Activated naive CD4-positive, alpha-beta T cell treated with anti-CD3 and anti-CD28 coated beads, Interleukin-2, amount 50 U/mL, for 16 hours (primary cell): ENCODE measurements at regions not wholly inside any gene's neighbourhood (a gene's known extent, or its start where the extent isn't known, plus 50 kb on each side); places are given as distances from the start of the nearest gene placed in this dataset.

Experiments used
- DNase-seq: peaks from one replicate; pipeline ENCODE4 v3.0.0-alpha.2; 2020

GRCh38 chr4:43993196-43993902 lies 455.3 kb downstream of the KCTD8 start:
- DNase-seq: no peak

GRCh38 chr4:43999669-44000068 lies 448.9 kb downstream of the KCTD8 start:
- no peak for DNase-seq

- no peak for DNase-seq
Observed at GRCh38 chr4:44002368-44002767, 446.2 kb downstream of the KCTD8 start.

- DNase-seq: no peak
Observed at GRCh38 chr4:44016570-44017421, 431.8 kb downstream of the KCTD8 start.

- DNase-seq: no peak
Observed at GRCh38 chr4:44017422-44017739, 431.2 kb downstream of the KCTD8 start.

- DNase-seq: no peak
Observed at GRCh38 chr4:44019721-44020120, 428.9 kb downstream of the KCTD8 start.

GRCh38 chr4:44025376-44026020 lies 423.1 kb downstream of the KCTD8 start:
- no peak for DNase-seq

GRCh38 chr4:44038811-44039210 lies 409.8 kb downstream of the KCTD8 start:
- no peak for DNase-seq

DNA sequence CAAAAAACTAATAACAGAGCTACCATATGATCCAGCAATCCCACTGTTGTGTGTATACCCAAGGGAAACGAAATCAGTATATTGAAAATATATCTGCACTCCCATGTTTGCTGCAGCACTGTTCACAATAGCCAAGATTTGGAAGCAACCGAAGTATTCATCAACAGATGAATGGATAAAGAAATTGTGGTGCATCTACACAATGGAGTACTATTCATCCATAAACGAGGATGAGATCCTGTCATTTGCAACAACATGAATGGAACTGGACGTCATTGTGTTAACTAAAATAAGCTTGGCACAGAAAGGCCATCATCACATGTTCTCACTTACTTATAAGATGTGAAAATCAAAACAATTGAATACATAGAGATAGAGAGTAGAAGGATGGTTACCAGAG lies 402.1 kb downstream of the KCTD8 start:
- DNase-seq: no peak

DNA sequence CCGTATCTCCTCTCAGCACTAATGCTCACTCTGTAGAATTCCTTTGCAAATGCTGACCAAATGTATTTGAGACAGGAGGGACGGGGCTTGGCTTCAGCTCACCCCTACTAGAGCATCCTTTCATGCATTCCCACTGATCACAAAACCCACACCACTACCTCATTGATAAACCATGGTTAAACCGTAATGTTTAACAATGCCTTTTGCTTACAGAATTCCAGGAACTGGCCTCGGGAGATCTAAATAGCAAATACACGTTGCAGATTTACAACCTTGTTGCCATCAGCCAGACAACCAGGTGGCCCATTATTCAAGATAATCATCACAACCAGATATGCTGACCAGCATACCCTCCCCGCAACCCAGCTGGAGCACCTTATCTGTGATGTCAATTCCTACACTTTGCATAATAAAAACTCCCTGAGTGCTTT lies 391.9 kb downstream of the KCTD8 start:
- no peak for DNase-seq

- DNase-seq: no peak
Observed at GRCh38 chr4:44070843-44071242, 377.8 kb downstream of the KCTD8 start.

DNA sequence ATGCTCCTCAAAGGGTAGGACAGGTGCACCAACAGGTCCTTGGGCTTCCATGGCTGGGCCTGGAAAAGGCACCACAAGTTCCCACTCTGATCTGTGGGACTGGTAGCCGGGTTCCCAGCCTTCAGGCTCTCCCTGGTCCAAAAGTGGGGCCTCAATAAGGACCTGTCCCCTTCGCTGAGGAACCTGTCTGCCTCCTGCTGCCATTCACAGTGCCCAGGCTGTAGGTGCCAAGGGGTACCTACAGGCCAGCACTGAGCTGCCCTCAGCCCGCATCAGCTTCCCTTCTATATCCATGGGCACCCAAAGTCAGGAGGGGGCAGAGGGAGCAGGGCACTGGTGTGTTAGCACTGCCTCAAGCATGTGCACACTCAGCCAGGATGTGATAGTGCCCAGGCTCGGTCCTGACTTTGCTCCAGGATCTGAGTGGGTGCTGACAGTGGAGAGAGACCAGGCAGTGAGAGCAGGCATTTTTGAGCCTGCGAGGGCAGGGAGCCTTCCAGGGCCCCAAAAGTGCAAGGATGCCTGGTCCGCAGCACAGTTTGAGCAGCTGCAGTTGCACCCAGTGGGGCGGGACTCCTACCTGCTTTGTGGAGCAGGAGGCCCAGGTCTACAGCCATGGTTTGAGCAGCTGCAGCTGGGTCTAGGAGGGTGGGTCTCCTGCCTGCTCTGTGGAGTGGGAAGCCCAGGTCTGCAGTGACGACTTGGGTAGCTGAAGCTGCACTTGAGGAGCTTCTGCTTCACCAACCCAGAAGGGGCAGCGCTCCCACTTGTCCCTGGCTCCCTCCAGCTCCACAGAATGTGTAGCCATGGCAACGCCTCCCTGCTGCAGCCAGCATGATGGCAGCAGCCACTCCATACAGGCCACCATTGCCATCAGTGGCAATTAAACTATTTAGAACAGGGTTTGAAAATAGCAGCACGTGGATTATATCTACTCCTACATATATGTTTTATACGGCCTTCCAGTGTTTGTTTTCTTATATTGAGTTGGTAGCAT lies 376.4 kb downstream of the KCTD8 start:
- DNase-seq: no peak

- no peak for DNase-seq
Observed at GRCh38 chr4:44086753-44087152, 361.9 kb downstream of the KCTD8 start.

GRCh38 chr4:44093390-44093789 lies 355.2 kb downstream of the KCTD8 start:
- no peak for DNase-seq

- DNase-seq: no peak
Observed at GRCh38 chr4:44098973-44099372, 349.6 kb downstream of the KCTD8 start.

DNA sequence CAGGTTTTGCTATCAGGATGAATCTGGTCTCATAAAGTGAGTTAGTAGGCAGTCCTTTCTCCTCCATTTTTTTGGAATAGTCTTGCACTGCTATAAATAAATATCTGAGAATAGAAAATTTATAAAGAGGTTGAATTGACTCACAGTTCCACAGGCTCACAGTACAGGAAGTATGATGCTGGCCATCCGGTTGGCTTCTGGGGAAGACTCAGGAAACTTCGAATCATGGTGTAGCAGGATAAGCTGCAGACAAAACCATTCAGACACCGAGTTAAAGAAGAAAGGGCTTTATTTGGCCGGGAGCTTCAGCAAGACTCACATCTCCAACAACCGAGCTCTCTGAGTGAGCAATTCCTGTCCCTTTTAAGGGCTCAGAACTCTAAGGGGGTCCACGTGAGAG lies 348.2 kb downstream of the KCTD8 start:
- no peak for DNase-seq

GRCh38 chr4:44118971-44119680 lies 329.5 kb downstream of the KCTD8 start:
- DNase-seq: no peak

GRCh38 chr4:44120646-44121045 lies 328.0 kb downstream of the KCTD8 start:
- DNase-seq: no peak

DNA sequence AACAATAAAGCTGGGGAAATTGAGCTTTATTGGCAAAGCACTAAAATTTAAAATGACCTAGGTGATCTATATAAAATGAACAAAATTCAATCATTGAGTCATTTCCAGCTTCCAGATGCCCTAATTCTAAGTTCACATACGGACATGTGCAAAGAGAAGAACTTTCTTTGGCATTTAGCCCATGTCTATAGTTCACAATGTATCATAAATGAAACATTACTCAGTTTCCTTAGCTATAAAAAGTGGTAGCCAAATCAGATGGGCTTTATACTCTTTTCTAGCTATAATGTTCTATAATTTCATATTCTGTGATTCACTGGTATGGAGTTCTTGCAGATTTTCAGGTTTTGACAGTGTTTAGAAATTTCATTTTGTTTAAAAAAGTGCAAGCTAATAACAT lies 327.4 kb downstream of the KCTD8 start:
- DNase-seq: no peak
